OCI-M1 (cell line): ENCODE measurements at regions not wholly inside any gene's neighbourhood (a gene's known extent, or its start where the extent isn't known, plus 50 kb on each side); places are given as distances from the start of the nearest gene placed in this dataset.
"Not testable (repeated sequence)": the region's sequence is repeated elsewhere in the genome, so short reads cannot be mapped to it uniquely, and the experiment has no call there.

Experiments
- DNase-seq: peaks from one replicate; lab custom pipeline; 2025; lab: John Stamatoyannopoulos, UW

GRCh38 chr17:72556944-72557826 lies 436.4 kb downstream of the SOX9 start:
- DNase-seq: peak; percentile 75

DNA sequence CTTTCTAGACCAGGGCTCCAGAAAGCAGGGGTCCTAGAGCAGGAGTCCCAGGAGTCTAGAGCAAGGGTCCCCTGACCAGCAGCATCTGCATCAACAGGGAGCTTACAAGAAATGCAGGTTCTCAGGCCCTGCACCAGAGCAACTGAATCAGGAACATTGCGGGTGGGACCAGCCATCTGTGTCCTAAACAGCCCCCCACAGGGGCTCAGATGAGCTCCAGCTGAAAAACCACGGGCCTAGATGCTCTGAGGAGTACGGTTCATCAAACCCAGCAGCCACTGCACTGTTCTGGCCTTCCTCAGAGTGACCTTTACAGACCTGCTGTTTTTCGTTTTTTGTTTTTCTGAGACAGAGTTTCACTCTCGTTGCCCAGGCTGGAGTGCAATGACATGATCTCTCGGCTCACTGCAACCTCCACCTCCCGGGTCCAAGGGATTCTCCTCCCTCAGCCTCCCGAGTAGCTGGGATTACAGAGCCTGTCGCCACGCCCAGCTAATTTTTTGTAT lies 438.2 kb downstream of the SOX9 start:
- no peak for DNase-seq

- DNase-seq: peak; percentile 63
Observed at GRCh38 chr17:72560303-72561247, 439.8 kb downstream of the SOX9 start.

DNA sequence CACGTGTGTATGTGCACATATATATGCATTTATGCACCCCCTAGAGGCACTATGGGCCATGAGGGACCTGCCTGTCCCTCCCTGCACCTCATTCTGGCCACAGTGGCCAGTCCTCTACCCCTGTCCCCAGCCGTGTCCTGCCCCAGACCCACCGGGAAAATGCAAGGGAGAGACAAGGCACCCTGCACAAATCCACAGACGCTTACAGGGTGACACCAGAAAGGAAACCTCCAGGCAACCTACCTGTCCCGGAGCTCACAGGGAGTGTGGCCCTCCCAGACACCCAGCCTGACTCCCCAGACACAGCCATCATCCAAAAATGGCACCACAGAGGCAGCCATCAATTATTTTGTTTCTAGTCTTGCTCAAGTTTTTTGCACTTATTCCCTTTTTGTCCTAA lies 440.4 kb downstream of the SOX9 start:
- no peak for DNase-seq

GRCh38 chr17:72561680-72562079 lies 440.9 kb downstream of the SOX9 start:
- DNase-seq: no peak

DNA sequence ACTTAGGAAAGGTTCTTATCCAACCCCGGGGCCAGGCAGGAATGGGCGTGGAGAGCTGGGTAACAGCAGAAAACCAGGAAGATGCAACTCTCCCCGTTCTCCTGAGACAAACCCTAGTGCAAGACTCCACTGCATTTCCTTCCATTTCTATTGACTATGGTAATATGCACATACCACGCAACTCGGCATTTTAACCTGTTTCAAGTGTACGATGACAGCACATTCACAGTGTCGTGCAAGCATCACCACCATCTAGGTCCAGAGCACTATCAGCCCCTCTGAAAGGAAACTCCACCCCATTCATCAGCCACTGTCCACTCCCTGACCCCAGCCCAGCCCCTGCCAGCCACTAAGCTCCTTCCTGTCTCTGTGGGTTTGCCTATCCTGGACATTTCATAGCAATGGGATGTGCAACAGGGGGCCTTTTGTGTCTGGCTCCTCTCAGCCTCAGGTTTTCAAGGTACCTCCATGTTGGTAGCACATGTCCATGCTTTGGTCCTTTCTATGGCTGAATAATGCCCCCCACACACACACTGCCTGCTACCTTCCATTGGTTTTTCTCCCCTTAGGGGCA lies 441.9 kb downstream of the SOX9 start:
- no peak for DNase-seq

DNA sequence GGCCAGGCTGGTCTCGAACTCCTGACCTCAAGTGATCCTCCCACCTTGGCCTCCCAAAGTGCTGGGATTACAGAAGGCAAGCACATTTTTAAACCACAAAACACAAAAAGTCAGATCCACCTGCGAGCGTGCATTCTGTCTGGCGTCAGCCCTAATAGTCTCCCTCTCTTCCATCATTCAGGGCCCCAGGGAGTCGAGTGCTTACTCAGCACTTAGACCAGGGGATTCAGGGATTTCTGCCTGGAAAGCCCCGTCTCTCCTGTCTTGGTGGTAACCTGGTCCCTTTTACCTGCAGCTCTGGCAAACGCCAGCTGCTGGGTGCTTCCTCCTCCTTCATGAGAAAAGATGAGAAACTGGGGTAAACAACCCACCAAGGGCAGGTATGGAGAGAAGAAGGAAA lies 443.1 kb downstream of the SOX9 start:
- no peak for DNase-seq

DNA sequence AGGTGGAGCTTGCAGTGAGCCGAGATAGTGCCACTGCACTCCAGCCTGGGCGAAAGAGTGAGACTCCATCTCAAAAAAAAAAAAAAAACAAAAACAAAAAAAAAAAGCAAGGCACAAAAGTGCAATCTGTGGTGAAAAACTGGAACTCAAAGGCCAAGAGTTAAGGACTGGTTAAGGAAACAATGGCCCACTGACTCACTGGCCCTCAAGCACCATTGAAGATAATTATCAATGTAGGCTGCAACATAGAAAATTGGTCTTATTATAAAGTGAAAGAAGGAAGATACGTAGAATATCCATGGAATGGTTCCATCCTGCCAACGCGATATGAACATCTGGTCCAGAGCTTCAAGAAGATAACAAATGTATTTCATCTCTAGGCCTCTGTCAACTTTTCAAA lies 444.2 kb downstream of the SOX9 start:
- DNase-seq: no peak

DNA sequence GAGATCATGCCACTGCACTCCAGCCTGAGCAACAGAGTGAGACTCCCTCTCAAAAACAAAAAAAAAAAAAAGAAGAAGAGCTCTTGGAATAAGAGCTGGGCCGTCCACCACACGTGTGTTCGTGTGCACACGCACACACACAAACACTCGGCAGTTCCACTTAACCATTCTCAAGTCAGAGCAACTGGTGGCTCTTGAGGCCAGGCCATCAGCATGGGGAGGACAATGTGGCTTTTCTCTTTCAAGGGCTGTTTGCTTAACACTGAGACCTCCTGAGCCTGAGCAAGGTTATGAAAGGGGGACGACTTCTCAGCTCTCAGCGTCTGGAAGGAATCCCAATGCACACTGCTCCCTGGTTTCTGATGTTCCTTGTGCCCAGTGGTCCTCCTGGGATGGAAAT lies 444.9 kb downstream of the SOX9 start:
- no peak for DNase-seq

DNA sequence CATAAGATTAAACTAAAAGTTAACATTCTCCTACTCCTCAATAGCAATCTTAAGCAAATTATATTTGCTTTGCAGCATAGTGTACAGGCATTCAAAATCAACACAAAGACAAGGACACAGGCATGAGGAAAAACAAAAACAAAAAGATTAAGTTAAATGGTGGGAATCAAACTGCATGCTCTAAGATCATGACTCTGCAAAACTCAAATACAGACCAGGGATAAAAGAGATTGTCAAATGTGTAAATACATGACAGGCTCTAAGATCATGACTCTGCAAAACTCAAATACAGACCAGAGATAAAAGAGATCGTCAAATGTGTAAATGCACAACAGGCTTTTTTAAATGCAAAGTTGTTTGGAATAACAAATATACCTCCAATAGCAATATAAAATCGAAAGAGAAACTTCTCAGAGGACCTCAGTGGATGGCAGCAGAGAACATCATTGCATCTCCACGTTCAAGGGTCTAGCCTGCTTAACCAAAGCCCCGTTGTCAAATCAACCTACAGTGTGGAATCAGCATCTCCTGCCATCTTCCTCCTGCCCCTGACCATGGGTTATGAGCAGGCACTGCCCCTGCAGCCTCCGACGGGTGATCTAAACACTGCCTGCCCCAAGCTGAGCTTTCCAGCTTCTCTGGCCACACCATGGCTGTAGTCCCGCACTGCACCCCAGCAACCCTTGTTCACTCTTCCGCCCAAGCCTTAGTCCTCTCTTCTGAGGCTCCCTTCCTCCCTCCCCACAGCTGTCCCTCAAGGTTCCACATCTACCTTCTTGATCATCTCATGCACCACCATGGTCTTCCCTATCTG lies 446.1 kb downstream of the SOX9 start:
- peak; percentile 50 for DNase-seq

DNA sequence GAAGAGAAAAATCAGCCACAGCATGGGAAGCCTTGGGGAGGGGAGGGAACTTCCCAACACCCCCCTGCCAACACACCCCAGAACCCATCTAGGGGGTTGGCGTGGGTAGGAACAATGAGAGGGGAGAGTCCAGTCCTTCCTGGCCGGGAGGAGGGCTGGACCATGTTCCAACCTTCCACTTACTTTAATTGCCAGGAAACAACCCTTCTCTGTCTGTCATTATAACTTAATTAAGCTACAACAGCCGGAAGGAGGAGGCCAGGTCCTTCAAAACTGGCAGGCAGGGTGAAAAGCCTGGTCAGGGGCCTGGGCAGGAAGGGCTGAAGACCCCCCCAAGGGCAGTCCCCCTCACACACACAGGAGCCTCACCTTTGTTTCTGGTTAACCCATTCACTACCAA lies 447.0 kb downstream of the SOX9 start:
- no peak for DNase-seq

DNA sequence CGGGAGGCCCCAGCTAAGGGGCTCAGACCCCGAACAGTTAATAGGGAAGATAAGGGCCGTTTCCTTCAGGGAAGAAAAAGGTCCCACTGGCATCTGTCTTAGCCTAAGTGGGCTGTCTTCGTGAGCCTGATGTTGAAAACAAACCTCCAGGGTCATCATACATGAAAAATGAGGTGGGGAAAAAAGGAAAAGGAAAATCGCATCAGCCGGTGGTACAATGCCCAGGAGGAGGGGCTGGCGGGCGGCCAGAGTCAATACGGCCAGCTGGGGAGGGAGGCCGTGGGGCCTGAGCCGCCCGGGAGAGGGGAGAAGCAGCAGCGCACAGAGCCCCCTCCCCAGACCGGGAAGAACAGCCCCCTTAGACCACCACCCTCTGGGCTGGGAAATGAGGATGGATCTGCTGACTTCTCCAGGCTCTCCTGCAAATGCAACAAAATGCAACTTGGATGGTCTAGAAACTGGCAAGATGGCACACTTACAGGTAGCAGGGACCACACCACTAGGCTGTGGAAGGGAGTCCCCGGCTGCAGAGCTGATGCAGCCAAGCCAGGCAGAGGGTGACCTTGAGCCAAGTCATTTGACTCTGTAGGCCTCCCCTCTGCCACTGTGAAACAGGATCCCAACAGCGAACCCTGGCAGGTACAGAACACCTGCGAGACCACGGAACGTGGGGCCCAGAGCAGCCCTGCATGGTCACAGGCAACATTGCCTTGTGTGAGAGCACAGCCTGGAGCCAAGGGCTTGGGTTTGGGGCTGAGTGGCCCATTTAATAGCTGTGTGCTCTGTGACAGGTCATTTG lies 448.5 kb downstream of the SOX9 start:
- DNase-seq: no peak

DNA sequence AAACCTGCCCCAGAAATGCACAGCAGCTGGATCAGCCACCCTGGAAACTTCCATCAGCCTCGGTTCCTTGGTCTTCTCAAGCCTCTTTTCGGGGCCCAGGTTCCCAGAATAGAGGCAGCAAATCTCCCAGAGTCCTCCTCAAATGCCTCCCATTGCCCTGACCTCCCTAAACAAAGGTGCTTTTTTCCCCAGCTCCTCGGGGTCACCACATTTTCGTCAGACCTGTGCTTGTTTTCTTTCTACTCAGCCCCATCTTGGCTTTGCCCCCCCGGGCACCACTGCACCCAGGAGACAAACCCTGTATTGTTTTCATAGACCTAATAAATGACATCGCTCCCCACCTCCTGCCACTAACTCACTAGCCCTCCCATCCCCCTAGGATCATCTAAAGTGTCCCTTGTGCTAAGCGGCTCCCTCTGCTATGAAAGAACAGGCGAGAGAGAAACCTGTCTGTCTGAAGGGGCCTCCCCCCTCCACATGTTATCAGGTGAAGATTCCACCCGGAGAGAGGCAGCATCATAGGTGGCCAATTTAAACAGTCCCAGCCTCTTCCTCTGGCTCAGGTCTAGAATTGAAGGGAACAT lies 451.1 kb downstream of the SOX9 start:
- DNase-seq: no peak

DNA sequence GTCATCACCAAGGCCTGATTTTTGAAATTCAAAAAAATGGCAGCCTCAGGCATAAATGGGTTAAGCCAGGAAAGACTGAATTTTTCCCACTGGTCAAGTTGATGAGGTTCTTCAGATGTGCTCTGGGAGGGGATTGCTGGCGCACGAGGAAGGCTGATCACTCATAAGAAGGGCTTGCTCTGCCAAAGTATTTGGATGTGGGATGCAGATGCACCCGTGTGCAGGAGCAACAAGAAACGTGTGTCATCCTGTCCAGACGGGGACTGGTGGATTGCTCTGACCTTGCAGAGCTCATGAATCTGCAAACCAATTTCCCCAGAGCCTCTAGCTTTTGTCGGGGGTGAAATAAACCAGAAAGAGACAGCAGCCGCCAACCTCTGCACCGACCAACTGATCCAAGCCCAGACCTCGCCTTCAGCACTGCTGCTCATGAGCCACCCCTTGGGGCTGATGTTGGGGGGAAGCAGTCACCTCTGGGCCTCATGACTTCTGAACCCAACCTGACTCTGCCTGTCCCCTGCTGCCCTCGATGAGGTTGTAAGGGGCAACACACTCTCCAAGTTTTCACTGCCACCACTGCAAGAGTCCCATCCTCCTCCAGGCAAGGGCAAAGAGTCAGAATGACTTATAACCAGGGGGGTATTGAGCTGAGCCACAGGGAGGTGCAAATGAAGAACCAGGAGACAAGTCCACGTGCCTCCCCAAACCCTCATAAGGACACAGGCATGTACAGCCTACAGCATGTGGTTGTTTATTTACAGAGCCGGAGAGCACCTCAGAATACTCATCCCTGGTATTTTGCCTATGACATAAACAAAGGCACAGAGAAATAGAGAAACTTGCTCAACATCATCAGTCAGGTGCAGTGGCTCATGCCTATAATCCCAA lies 452.0 kb downstream of the SOX9 start:
- DNase-seq: no peak

GRCh38 chr17:72573492-72573801 lies 452.6 kb downstream of the SOX9 start:
- not testable (repeated sequence) for DNase-seq

DNA sequence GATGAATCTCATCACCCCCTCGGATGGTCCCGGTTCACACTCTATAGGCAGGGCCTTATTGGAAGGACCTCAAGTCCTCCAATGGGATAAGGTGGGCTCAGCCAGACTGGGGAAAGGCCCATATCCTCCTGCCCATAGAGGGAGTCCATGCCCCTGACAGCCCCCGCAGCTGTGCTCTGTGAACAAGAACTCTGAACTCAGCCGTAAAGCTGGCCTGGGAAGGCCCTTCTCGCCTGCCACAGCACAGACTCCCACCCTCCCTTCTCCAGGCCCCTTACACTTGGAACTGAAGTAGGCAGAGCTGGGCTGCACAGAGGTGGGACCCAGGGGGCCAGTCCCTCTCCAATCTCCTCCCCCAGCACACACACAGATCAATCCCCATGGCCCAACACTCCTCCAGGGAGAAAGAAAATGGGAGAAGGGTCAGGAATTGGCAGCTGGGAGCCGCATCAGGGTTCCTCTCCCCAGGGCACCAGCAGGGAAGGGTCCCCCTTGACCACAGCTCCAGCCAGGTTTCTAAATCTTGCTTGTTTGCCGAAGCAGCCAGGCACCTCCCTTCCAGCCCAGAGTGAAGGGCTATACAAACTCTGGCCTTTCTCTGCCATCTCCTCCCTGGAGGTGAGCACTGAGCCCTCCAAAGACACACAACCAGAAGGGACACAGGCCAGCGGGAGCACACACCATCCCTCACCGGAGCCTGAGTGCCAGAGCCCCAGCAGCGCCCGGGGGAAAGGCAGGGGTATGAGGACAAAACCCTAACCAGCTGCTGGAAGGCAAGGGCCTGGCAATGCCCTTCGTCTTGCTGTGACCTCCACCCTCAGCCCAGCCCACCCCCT lies 454.1 kb downstream of the SOX9 start:
- no peak for DNase-seq

DNA sequence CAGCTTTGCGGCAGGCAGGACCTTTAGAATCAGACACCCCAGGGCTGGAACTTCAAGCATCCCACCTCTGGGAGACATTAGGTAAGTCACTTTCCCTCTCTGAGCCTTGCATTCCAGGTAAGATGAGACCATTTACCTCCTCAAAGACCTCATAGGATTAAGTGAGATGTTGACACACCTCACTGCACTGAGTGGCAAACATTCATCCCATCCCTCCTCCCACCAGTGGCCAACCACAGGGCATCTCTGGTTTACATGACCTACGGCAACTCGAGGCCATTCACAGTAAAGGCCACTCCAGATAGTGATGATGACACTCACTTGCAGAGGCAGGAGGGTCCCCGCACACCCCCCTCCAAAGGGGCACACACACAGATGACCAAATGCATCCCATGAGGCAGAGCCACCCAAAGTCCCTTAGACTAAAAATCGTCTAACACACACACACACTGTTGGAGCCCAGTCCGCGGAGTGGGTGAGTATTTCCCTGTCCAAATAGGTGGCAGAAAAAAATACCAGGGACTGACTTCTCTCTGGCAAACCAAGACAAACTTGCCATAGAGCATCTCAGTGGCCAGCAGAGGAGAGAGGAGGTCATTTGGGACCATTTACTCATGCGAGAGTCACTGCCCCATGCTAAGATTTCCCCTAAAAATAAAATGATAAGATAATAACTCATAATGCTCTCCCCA lies 454.9 kb downstream of the SOX9 start:
- DNase-seq: no peak

DNA sequence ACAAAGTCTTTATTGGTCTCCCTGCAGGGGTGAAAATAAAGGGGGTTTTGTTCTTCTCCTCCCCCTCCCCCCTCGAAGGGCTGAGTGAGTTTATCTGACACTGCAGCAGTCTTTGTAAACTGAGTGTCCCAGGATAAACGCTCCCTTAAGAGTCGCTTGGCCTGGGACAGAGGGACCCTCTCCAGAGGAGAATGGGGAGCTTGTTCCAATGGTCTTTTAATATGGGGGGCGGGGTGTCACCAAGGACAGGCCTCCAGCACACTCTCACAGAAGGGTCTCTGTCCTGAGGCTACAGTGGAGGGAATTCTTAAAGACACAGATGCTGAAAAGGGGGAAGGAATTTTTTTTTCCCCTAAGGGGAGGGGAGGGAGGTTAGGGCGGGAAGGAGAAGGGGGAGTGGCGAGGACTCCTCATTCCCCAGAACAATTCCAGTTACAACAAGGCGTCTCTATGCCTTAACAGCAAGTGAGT lies 455.5 kb downstream of the SOX9 start:
- no peak for DNase-seq
